Upper lobe of left lung (tissue), 4 donors: ENCODE measurements at regions not wholly inside any gene's neighbourhood (a gene's known extent, or its start where the extent isn't known, plus 50 kb on each side); places are given as distances from the start of the nearest gene placed in this dataset.

Experiments used
- EP300 ChIP-seq, 4 donors: sonication (generic); formaldehyde crosslinking; IDR thresholded peaks; one replicate each; pipeline ENCODE4 v1.5.1; 2017; ENCODE audit warnings: antibody characterized with exemption in 4 of 4, control low read depth in 2 of 4
- POLR2A ChIP-seq, 4 donors: fragments of 450-650 bp; IDR thresholded peaks; one replicate each; pipeline ENCODE4 v1.5.1; 2016 to 2017; ENCODE audit warnings: antibody characterized with exemption in 4 of 4, mild to moderate bottlenecking in 2 of 4
- POLR2AphosphoS5 ChIP-seq, 2 donors: sonication (generic); formaldehyde crosslinking; IDR thresholded peaks; one replicate each; pipeline ENCODE4 v1.5.1; 2017; ENCODE audit warnings: antibody characterized with exemption in 2 of 2
- TF ChIP-seq, protein P1 (sequence below), 6 experiments: fragments of 450-650 bp in 4 of 6; fragments of 200-600 bp in 2 of 6; sonication (generic) in 2 of 6; IDR thresholded peaks; one replicate each; pipeline ENCODE4 v1.5.1; 2016 to 2019; ENCODE audit warnings: antibody characterized with exemption in 6 of 6

DNA sequence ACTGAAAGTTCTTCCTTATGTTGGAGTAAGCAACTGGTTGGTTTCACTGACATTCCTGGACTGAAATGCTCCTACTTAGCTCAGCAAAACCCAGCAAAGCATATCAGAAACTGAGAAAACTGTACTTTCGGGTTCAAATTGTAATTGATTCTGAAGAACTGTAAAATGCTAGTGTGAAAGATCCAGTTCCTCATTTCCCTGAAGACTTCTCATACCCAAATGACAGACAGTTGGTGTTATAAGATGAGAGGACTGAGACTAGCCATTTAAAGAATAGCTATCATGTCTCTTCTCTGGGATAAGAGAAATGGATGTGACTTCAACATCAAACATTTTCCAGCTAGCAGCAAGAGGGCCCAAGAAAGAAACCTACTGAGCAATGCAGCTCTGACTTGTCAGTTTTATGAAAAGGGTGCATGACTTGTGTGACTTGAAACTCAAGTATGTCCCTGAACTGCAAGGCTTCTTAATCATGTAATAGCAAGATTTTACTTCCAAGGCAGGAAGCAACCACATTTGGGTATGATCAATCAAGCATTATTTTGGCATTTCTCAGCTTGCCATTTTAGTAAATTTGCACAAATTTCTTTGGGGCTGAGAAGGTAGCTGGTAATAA is 420.3 kb upstream of the MMADHC start:
- TF ChIP-seq, protein P1, sequence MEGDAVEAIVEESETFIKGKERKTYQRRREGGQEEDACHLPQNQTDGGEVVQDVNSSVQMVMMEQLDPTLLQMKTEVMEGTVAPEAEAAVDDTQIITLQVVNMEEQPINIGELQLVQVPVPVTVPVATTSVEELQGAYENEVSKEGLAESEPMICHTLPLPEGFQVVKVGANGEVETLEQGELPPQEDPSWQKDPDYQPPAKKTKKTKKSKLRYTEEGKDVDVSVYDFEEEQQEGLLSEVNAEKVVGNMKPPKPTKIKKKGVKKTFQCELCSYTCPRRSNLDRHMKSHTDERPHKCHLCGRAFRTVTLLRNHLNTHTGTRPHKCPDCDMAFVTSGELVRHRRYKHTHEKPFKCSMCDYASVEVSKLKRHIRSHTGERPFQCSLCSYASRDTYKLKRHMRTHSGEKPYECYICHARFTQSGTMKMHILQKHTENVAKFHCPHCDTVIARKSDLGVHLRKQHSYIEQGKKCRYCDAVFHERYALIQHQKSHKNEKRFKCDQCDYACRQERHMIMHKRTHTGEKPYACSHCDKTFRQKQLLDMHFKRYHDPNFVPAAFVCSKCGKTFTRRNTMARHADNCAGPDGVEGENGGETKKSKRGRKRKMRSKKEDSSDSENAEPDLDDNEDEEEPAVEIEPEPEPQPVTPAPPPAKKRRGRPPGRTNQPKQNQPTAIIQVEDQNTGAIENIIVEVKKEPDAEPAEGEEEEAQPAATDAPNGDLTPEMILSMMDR (IDR thresholded peaks at IDR 0.05), result no peak
- TF ChIP-seq POLR2AphosphoS5 (IDR thresholded peaks at IDR 0.05) (no peak), EP300 (IDR thresholded peaks at IDR 0.05) (no peak), POLR2A (IDR thresholded peaks at IDR 0.05) (no peak)
